T-helper 1 cell treated with Interleukin-12 subunit alpha and Interleukin-12 subunit beta and Interleukin-4 antibody, amounts not matched to agents 30 ng/mL and 1 ng/mL, for 36 hours (primary cell): ENCODE measurements at regions not wholly inside any gene's neighbourhood (a gene's known extent, or its start where the extent isn't known, plus 50 kb on each side); places are given as distances from the start of the nearest gene placed in this dataset.

Experiments
- intact Hi-C: fragments of 100-400 bp; cut with micrococcal nuclease; formaldehyde crosslinking; loops from one replicate; pipeline ENCODE4 v1.15.1; 2024

- intact Hi-C loops = loop anchor here (1.0 kb wide), 8 partner anchors 16 to 1217 kb away; partner anchors contain the start of genes AKAP17A, CD99 and SLC25A6
These were observed 82.3 kb upstream of the CD99 start for GRCh38 chrX:2608638-2609430.

- intact Hi-C loops = no loop called here
These were observed 84.0 kb upstream of the CD99 start for GRCh38 chrX:2607113-2607512.

DNA sequence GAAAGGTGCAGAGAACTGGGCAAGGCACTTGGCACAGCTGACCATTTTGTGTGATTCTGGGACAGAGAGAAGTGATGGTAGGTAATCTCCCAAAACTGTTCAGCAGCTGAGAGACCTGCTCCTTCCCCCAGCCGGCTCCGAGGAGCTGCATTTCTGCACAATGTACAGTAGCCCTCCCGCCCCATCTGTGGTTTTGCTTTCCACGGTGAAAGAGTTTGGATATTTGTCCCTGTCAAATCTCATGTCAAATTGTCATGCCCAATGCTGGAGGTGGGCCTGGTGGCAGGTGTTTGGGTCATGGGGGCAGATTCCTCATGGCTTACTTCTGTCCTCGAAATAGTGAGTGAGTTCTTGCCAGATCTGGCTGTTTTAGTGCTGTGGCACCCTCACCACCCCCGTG, 90.5 kb upstream of the CD99 start:
- intact Hi-C loops = no loop called here

GRCh38 chrX:2596555-2597255, 94.4 kb upstream of the CD99 start:
- intact Hi-C loops = no loop called here

- intact Hi-C loops = no loop called here
These were observed 95.0 kb upstream of the CD99 start for GRCh38 chrX:2596045-2596444.

DNA sequence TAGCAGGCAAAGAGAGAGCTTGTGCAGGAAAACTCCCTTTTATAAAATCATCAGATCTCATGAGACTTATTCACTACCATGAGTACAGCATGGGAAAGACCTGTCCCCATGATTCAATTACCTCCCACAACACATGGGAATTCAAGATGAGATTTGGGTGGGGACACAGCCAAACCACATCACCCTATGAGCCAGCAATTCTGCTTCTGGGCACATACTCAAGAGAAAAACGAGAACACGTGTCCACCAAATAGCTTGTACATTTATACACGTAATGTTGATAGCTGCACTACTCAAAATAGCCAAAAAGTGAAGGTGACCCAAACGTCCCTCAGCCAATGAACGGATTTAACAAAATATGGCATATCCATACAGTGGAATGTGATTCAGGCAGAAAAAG, 94.5 kb upstream of the DHRSX start:
- intact Hi-C loops = no loop called here

DNA sequence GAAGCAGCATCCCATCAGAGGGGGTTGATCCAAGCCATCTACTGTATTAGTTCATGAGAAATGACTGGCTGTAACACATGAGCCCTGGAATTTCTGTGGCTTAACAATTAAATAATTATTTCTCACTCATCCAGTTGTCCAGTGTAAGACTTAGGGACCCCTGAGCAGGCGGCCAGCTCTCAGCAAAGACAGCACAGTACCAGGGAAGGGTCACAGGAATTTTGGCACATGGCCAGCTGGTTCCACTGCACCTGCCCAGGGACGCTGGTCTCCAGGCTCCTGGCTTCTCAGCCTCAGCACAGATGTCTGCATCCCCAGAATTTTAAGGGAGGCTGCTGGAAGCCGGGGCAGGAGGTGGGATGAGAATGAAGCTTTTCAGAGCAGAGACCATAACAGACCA, 93.7 kb upstream of the DHRSX start:
- intact Hi-C loops = loop anchor here (5.0 kb wide), 2 partner anchors 218 to 1002 kb away; partner anchors contain the start of gene AKAP17A

DNA sequence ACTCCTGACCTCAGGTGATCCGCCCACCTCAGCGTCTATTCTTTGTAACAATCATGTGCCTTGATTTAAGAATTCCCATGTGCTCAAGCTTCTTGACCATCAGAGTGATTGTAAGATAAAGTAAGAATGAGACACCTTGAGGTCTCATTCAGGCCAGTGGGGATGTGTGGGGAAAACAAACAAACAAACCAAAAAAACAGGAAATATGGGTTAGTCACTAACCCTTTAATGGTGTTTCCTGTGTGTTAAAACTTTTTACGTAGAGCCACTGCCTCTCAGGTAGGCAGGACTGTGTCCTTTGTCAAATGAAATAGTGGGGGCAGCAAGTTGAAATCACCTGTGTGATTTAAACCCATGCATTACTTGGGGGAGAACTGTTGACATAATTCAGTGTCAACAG, 91.5 kb upstream of the DHRSX start:
- intact Hi-C loops = loop anchor here (2.0 to 5.0 kb wide), 3 partner anchors 220 to 1345 kb away; partner anchors contain the start of gene AKAP17A

DNA sequence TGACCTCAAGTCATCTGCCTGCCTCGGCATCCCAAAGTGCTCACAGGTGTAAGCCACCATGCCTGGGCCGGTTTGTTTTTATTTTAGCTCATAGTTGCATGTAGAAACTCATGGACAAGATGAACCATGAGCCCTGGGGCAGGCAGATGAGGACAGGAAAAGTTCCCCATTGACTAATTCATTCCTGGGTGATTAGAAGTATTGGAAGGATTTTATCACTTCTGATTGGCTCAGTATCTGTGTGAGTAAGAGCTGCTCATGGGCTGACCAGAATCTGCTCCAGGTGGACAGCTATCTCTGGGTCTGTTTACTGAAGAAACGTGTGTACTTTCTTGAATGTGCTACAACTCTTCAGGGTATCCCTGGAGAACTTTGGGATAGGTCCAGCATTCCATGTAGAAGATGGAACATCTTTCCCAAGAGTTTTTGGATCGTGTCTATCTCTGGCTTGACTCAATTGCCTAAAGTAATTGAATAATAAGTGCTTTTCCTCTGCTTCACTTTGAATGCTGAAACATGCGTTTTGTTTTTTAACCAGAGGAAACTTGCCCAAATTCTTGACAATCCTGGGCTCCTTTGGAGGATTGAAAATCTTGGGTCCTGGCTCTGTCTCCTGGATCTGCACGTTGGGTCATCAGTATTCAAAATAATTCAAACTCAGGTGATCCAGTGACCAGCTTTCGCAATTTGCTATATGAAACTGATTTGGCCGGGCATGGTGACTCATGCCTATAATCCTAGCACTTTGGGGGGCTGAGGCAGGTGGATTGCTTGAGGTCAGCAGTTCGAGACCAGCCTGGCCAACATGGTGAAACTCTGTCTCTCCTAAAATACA, 88.6 kb upstream of the DHRSX start:
- intact Hi-C loops = loop anchor here (5.0 kb wide), 2 partner anchors 223 to 997 kb away; partner anchors contain the start of gene AKAP17A

- intact Hi-C loops = no loop called here
These were observed 87.3 kb upstream of the DHRSX start for GRCh38 chrX:2588049-2588448.

DNA sequence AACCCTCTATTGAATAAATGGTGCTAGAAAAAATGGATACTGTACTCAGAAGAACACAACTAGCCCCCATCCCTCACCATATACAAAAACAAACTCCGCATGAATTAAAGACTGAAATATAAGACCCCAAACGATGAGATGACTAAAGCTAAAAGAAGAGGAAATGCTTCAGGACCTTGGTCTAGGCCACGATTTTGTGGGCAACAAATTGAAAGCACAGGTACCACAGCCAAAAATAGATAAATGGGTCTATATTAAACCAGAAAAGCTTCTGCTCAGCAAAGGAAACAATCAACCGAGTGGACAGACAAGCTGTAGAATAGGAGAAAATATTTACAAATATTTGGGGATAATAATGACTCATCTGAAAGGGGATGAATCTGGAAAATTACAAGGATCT, 86.4 kb upstream of the DHRSX start:
- intact Hi-C loops = no loop called here

DNA sequence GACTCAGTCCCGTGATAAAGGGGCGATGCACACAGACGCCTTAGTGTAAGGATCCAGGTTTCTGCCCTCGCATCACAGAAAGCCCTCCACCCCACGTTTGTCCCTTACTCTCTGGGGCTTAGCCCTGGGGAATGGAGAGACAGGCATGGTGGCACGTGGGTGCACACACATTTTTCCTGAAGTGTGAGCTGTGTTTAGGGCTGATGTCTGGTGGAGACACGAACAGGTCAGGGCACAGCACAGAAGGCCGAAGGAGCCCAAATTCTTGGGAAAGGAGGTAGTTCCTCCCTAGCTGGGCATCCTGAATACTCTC, 84.3 kb upstream of the DHRSX start:
- intact Hi-C loops = no loop called here

GRCh38 chrX:2584251-2585157, 83.7 kb upstream of the DHRSX start:
- intact Hi-C loops = no loop called here

DNA sequence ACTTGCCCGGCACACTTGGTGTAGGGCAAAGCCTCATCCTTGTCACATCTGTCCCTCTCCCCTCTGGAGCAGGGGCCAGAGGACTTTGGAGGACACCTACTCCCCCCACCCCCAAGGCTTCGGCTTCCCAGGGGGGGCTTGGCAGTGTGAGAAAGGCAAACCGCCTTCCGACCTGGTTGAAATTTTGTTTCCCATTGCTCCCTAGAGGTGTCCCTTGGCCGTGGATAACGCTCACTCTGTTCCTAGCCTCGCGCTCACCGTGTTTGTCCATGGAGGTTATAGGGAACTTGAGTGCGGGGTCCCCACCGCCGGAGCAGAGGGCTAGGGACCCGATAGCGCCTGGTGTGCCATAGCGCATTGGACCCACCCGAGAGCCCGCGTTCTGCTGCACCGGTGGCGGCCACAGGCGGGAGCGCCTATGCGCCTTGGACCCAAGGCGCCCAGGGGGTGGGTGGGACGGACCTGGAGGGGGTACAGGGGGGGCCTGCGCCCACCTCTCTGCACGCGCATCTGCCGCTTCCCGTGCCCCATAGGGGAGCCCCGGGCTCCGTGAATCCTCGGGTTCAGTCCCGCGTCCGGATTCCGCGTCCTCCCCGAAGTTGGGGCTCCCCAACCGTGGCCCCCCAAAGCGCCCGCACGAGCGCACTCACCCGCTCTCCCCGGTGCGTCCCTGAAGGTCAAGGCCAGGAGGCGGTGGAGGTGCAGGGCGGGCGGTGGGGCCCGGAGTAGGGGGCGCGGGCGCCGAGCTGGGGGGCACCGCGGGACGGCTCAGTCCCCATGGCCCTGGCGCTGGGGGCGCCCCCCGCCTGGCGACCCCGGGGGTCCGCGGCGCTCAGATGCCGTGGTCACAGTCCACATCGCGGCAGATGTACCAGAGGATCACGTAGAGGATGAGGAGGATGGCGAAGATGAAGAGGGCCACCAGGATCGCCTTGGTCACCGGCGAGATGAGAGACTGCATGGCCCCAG, 82.7 kb upstream of the DHRSX start:
- intact Hi-C loops = no loop called here

GRCh38 chrX:2582667-2583066, 81.9 kb upstream of the DHRSX start:
- intact Hi-C loops = no loop called here

- intact Hi-C loops = no loop called here
These were observed 80.5 kb upstream of the DHRSX start for GRCh38 chrX:2581296-2581695.

DNA sequence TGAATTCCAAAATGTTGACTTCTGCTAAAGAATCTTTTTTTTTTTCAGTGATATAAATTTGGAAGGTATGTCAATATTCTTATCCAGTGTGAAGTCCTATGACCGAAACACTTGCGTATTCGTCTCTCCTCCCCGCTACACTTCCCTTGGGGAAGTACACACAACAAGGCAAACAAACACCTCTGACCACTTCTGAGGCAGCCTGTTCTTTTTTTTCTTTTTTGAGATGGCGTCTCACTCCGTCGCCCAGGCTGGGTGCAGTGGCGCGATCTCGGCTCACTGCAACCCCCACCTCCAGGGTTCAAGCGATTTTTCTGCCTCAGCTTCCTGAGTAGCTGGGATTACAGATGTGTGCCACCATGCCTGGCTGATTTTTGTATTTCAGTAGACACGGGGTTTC, 78.1 kb upstream of the DHRSX start:
- intact Hi-C loops = no loop called here

GRCh38 chrX:2577844-2578466, 77.2 kb upstream of the DHRSX start:
- intact Hi-C loops = no loop called here

DNA sequence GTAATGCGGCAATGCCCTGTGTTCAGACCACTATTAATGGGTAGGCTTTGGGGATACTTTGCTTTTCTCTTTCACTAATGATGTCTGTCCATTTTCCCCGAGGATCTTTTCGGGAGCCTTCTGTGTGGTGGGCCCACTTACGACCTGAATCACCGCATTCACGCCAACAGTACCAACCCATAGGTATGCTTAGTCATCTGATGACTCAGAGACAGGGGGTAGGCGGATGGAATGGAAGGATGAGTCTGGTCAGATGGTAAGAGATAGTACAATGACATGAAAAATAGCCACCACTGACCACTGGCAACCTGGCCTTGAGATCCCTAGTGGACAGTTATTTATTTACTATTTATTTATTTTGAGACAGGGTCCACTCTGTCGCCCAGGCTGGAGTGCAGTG, 76.0 kb upstream of the DHRSX start:
- intact Hi-C loops = no loop called here
